ENCODE measurements at regions not wholly inside any gene's neighbourhood (a gene's known extent, or its start where the extent isn't known, plus 50 kb on each side); places are given as distances from the start of the nearest gene placed in this dataset.

- ATAC-seq: no peak
- no peak for DNase-seq
These were observed 548.3 kb downstream of the MIAT start for GRCh38 chr22:27205492-27206373.

- DNase-seq (no peak), ATAC-seq (no peak)
These were observed 549.2 kb downstream of the MIAT start for GRCh38 chr22:27206374-27207133.

DNA sequence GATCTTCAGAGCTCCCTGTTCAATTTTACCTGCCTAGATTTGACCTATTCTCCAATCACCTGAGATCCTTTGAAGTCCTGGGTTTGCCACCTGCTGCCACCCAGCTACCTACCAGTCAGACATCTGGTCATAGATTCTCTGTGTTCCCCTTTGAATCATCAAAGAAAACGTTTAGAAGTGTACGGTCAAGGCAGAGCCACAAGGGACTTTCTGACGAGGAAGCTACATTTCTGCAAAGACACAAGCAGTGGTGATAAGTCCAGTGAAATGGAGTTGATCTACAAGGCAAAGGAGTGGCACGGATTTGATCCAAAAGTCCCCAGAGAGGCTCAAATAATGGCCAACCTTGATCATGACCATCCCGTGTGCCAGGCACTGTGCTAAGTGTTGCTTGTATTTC, 549.9 kb downstream of the MIAT start:
- ATAC-seq (no peak), DNase-seq (no peak)

GRCh38 chr22:27207907-27208306, 550.5 kb downstream of the MIAT start:
- DNase-seq: no peak

GRCh38 chr22:27210111-27210730, 552.8 kb downstream of the MIAT start:
- no peak for ATAC-seq
- DNase-seq: no peak

More at GRCh38 chr22:27207907-27208306, 550.5 kb downstream of the MIAT start:
- ATAC-seq: no peak

DNA sequence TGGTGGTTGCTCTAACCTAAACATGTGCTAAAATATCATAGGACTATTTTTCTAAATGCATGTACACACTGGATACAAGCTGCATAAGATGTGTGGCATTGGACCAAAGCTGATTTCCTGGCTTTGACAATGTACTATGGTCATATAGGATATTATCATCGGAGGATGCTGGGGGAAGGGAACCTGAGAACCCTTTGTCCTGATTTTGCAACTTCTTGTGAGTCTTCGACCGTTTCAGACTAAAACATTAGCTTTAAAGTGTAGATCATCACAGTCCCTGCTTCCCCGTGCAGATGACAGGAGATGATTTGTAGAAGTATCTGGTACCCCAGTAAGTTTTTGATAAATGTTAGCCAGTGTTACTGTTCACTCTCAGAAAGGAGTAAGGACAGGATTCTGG, 554.7 kb downstream of the MIAT start:
- no peak for DNase-seq
- ATAC-seq: no peak

GRCh38 chr22:27212617-27213177, 555.3 kb downstream of the MIAT start:
- DNase-seq (no peak), ATAC-seq (no peak)

GRCh38 chr22:27213294-27213693, 555.9 kb downstream of the MIAT start:
- DNase-seq (no peak), ATAC-seq (no peak)

DNA sequence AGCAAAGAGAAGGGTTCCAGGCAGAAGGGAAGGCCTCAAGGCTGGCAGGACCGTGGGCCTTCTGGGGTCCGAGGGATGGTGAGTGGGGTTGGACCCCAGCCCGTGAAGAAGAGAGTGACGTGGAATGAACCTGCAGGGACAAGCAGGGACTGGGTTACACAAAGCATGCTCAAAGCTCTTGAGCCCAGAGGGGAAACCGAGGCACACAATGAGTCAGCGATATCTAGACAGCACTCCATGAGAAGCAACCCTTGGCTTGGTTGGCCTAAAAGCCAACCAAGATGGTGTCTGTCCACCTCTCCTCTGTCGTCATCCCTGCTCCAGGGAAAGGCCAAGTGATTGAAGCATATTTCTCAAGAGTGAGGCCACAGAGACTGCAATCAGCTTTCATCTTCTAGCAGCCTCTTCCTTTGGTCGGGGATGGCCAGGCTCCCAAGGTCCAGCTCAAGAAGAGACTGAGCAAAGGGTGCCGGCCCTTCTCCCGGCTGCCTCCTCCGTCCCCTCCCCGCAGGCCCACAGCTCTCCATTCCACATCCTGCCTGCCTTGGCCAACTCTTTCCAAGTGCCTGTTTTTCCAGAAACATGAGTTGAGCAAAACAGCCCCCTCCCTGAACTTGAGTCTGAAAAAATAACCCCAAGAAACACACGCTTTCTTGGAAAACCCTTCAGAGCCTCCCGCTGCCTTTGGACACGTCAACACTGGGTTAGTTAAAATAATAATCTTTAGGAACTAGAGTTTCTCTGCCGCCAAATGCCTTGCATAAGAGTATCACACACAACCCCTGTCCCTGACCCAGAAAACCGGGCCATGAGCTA, 556.6 kb downstream of the MIAT start:
- ATAC-seq: no peak

GRCh38 chr22:27214691-27215090, 557.3 kb downstream of the MIAT start:
- DNase-seq (no peak), ATAC-seq (no peak)

More for the DNA sequence above, 556.6 kb downstream of the MIAT start:
- no peak for DNase-seq

DNA sequence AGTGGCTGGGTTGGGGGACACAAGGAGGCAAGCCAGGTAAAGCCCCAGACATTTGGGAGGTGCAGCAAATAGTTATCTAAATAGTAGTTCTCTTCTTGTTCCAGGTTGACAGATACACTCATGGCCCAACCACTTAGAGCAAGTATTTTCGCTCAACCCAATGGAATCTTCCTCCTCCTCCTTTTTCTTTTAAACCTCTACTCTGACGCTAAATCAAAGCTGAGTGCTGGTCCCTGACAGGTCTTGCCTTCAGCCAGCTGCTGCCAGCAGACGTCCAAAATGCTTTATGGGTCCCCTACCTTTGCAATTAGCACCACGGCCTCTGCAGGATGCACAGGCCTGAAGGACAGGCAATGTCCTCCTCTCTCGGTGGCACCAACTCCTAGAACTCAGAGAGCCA, 558.5 kb downstream of the MIAT start:
- no peak for ATAC-seq
- DNase-seq: no peak

- no peak for ATAC-seq
These were observed 559.1 kb downstream of the MIAT start for GRCh38 chr22:27216444-27216843.

GRCh38 chr22:27217154-27217553, 559.8 kb downstream of the MIAT start:
- DNase-seq: no peak
- no peak for ATAC-seq

More at GRCh38 chr22:27216444-27216843, 559.1 kb downstream of the MIAT start:
- no peak for DNase-seq

DNA sequence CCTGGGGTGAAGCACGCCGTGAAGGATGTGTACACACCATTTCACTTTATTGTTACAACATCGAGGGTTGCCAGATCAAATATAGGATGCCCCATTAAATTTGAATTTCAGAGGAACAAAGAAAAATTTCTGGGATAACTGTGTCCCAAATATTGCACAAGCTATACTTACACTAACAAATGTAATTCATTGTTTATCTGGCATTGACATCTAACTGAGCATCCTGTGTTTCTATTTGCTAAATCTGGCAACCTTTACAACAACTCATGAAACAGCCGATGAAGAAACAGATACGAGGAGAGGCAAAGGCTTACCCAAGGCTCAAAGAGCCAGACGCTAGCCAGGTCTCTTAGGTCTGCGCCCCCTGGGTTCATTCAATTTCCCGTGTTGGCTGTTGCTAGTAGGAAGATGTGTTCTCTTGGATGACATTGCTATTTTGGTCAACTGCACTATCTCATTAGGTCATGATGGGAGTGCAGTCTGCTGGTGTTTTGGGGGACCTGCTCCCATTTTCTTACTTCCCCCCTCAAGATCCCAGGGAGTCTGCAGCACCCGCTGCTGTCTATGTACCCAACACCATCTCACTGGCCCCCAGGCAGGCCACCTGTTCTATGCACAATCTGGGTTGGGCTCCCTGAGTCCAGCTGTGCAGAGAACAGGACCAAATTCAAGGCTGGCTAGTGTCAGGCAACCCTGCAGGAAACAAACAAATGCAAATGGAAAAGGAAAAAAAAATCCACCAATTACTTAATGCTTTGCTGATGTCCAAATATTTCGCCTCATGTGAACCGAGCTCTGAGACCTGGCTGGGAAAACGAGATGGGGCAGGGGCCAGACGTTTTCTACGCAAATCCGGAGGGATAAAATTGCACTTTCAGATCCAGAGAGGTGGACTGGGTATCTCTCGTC, 560.9 kb downstream of the MIAT start:
- no peak for DNase-seq
- no peak for ATAC-seq

GRCh38 chr22:27219036-27219435, 561.6 kb downstream of the MIAT start:
- ATAC-seq (no peak), DNase-seq (no peak)

- ATAC-seq (no peak), DNase-seq (no peak)
These were observed 563.0 kb downstream of the MIAT start for GRCh38 chr22:27220339-27220738.

GRCh38 chr22:27222178-27222577, 564.8 kb downstream of the MIAT start:
- no peak for ATAC-seq

DNA sequence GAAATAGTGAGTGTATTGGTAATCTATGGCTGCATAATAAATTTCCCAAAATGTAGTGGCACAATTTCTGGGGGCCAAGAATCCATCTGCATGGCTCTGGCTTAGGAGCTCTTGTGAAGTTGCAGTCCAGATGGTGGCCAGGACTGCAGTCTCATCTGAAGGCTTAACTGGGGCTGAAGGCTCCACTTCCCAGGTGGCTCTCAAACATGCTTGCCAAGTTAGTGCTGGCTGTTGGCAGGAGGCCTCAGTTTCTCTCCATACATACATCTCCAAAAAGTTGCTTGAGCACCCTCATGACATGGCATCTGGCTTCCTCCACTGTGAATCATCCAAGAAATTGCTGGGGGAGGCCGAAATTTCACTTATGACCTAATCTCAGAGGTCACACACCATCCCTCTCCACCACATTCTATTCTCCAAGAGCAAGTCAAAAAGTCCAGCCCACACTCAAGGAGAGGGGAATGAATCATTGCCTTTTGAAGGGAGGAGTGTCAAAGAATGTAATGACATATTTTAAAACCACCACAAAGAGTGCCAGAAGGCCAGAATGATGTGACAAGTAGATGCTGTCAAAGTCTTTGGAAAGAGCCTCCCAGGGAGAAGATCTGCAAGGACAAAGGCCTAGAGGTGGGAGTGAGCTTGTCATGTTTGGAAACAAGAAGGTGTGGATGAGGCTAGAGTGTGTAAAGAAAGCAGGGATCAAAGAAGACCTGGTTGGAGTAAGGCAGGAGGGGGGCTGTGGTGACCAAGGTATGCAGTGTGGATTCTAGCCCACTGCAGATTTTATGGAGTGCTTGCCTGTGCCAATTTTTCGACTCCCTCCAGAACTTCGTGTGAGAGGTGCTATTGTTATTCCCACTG, 566.2 kb downstream of the MIAT start:
- DNase-seq (no peak), ATAC-seq (no peak)

More at GRCh38 chr22:27222178-27222577, 564.8 kb downstream of the MIAT start:
- no peak for DNase-seq
